ENCODE measurements at regions not wholly inside any gene's neighbourhood (a gene's known extent, or its start where the extent isn't known, plus 50 kb on each side); places are given as distances from the start of the nearest gene placed in this dataset.

- Mint-ChIP-seq H3K4me3 (ENCODE audit: unreplicated experiment) (no peak overlapping the region), H3K4me1 (ENCODE audit: unreplicated experiment) (peaks cover 70% of the 10 kb centered on the region), H3K27me3 (ENCODE audit: unreplicated experiment) (no peaks in the 10 kb centered on the region), H3K27ac (ENCODE audit: unreplicated experiment) (peak overlapping the region; percentile 92), H3K9me3 (ENCODE audit: unreplicated experiment) (peaks cover 6% of the 10 kb centered on the region), H3K36me3 (ENCODE audit: unreplicated experiment) (no peaks in the 10 kb centered on the region)
- TF ChIP-seq CTCF (IDR thresholded peaks at IDR 0.05) = no peak
- DNase-seq (ENCODE audit: extremely low spot score, unreplicated experiment) = peak; percentile 65
Measured at GRCh38 chr15:99453637-99454030, 112.2 kb upstream of the MEF2A start.

- H3K27me3 Mint-ChIP-seq (ENCODE audit: unreplicated experiment) = no peaks in the 10 kb centered on the region
- peaks cover 6% of the 10 kb centered on the region for H3K9me3 Mint-ChIP-seq (ENCODE audit: unreplicated experiment)
- H3K36me3 Mint-ChIP-seq (ENCODE audit: unreplicated experiment) = no peaks in the 10 kb centered on the region
- H3K4me3 Mint-ChIP-seq (ENCODE audit: unreplicated experiment) = no peak overlapping the region
- H3K27ac Mint-ChIP-seq (ENCODE audit: unreplicated experiment) = peak overlapping the region; percentile 92
- H3K4me1 Mint-ChIP-seq (ENCODE audit: unreplicated experiment) = peaks cover 70% of the 10 kb centered on the region
- no peak for TF ChIP-seq CTCF (IDR thresholded peaks at IDR 0.05)
- peak; percentile 64 for DNase-seq (ENCODE audit: extremely low spot score, unreplicated experiment)
Measured at GRCh38 chr15:99454107-99454809, 111.5 kb upstream of the MEF2A start.

GRCh38 chr15:99454941-99455788, 110.6 kb upstream of the MEF2A start:
- Mint-ChIP-seq H3K27ac (ENCODE audit: unreplicated experiment) (peak overlapping the region; percentile 92), H3K4me1 (ENCODE audit: unreplicated experiment) (peaks cover 61% of the 10 kb centered on the region)

GRCh38 chr15:99455789-99456160, 110.0 kb upstream of the MEF2A start:
- peaks cover 56% of the 10 kb centered on the region for H3K4me1 Mint-ChIP-seq (ENCODE audit: unreplicated experiment)
- H3K9me3 Mint-ChIP-seq (ENCODE audit: unreplicated experiment) = peaks cover 6% of the 10 kb centered on the region
- peak; percentile 53 for DNase-seq (ENCODE audit: extremely low spot score, unreplicated experiment)
- H3K4me3 Mint-ChIP-seq (ENCODE audit: unreplicated experiment) = no peak overlapping the region
- H3K27me3 Mint-ChIP-seq (ENCODE audit: unreplicated experiment) = no peaks in the 10 kb centered on the region
- TF ChIP-seq CTCF (IDR thresholded peaks at IDR 0.05) = no peak
- H3K27ac Mint-ChIP-seq (ENCODE audit: unreplicated experiment) = peak overlapping the region; percentile 92
- H3K36me3 Mint-ChIP-seq (ENCODE audit: unreplicated experiment) = no peaks in the 10 kb centered on the region

More at GRCh38 chr15:99454941-99455788, 110.6 kb upstream of the MEF2A start:
- H3K9me3 Mint-ChIP-seq (ENCODE audit: unreplicated experiment) = peaks cover 6% of the 10 kb centered on the region
- H3K27me3 Mint-ChIP-seq (ENCODE audit: unreplicated experiment) = no peaks in the 10 kb centered on the region
- H3K4me3 Mint-ChIP-seq (ENCODE audit: unreplicated experiment) = no peak overlapping the region
- H3K36me3 Mint-ChIP-seq (ENCODE audit: unreplicated experiment) = no peaks in the 10 kb centered on the region
- TF ChIP-seq CTCF (IDR thresholded peaks at IDR 0.05) = no peak
- DNase-seq (ENCODE audit: extremely low spot score, unreplicated experiment) = peak; percentile 92

- no peak overlapping the region for H3K27ac Mint-ChIP-seq (ENCODE audit: unreplicated experiment)
- H3K4me3 Mint-ChIP-seq (ENCODE audit: unreplicated experiment) = no peak overlapping the region
Measured at GRCh38 chr15:99464137-99464536, 101.6 kb upstream of the MEF2A start.

More at GRCh38 chr15:99464137-99464536, 101.6 kb upstream of the MEF2A start:
- Mint-ChIP-seq H3K36me3 (ENCODE audit: unreplicated experiment) (peaks cover 12% of the 10 kb centered on the region), H3K4me1 (ENCODE audit: unreplicated experiment) (peaks cover 4% of the 10 kb centered on the region), H3K9me3 (ENCODE audit: unreplicated experiment) (peaks cover 25% of the 10 kb centered on the region), H3K27me3 (ENCODE audit: unreplicated experiment) (no peaks in the 10 kb centered on the region)
- no peak for TF ChIP-seq CTCF (IDR thresholded peaks at IDR 0.05)
- DNase-seq (ENCODE audit: extremely low spot score, unreplicated experiment) = no peak

All from osteocyte (in vitro differentiated cells).